Tibial nerve (tissue), 4 donors: ENCODE measurements at regions not wholly inside any gene's neighbourhood (a gene's known extent, or its start where the extent isn't known, plus 50 kb on each side); places are given as distances from the start of the nearest gene placed in this dataset.
A peak's percentile ranks its signal among the peaks of the same experiment; 100 is the strongest.

ENCODE experiments used
- DNase-seq, 2 donors: peaks; one replicate each; pipeline ENCODE4 v3.0.0-alpha.2; 2019; ENCODE audit warnings: low spot score in 2 of 2
- H3K27ac ChIP-seq, 4 donors: fragments of 200-600 bp; sonication (generic) in 3 of 4; one replicate each; pipeline ENCODE4 v1.5.1; 2017 to 2019; ENCODE audit warnings: mild to moderate bottlenecking in 1 of 4
- H3K27me3 ChIP-seq, 2 donors: fragments of 200-600 bp; sonication (generic) in 1 of 2; one replicate each; pipeline versions ENCODE4 v1.5.1 to v1.6.0; 2017 to 2019
- H3K36me3 ChIP-seq, 3 donors: fragments of 200-600 bp; sonication (generic); one replicate each; pipeline ENCODE4 v1.5.1; 2018 to 2019
- H3K4me1 ChIP-seq, 4 donors: fragments of 200-600 bp; sonication (generic) in 3 of 4; one replicate each; pipeline ENCODE4 v1.5.1; 2017 to 2019
- H3K4me3 ChIP-seq, 4 donors: fragments of 200-600 bp; sonication (generic) in 3 of 4; one replicate each; pipeline ENCODE4 v1.5.1; 2017 to 2019; ENCODE audit warnings: mild to moderate bottlenecking in 1 of 4, moderate library complexity in 1 of 4
- H3K9me3 ChIP-seq, 4 donors: fragments of 200-600 bp; sonication (generic) in 3 of 4; one replicate each; pipeline ENCODE4 v1.5.1; 2017 to 2019
- EP300 ChIP-seq, 2 donors: sonication (generic); formaldehyde crosslinking; IDR thresholded peaks; one replicate each; pipeline ENCODE4 v1.6.1; 2017; ENCODE audit warnings: antibody characterized with exemption in 2 of 2, mild to moderate bottlenecking in 1 of 2
- POLR2A ChIP-seq, 2 donors: fragments of 450-650 bp; IDR thresholded peaks; one replicate each; pipeline ENCODE4 v1.6.1; 2017; ENCODE audit warnings: antibody characterized with exemption in 2 of 2, mild to moderate bottlenecking in 2 of 2, moderate library complexity in 2 of 2
- WGBS, 2 donors: methylation state at CpG; one replicate each; pipeline ENCODE4 v1.1.5; 2018; 5-methylcytosine and 5-hydroxymethylcytosine counted together
- TF ChIP-seq, protein P1 (sequence below), 5 experiments: fragments of 200-600 bp in 3 of 5; fragments of 450-650 bp in 2 of 5; sonication (generic) in 3 of 5; IDR thresholded peaks; one replicate each; pipeline ENCODE4 v1.5.1; 2016 to 2019; ENCODE audit warnings: antibody characterized with exemption in 5 of 5, mild to moderate bottlenecking in 3 of 5, moderate library complexity in 2 of 5

- H3K4me1 ChIP-seq, result peaks cover 0 to 12% (median 0%) of the 10 kb centered on the region in 4 donors
- H3K9me3 ChIP-seq, result peaks cover 0 to 2% (median 0%) of the 10 kb centered on the region in 4 donors
- H3K36me3 ChIP-seq, result no peaks in the 10 kb centered on the region
- no peak overlapping the region for H3K27ac ChIP-seq
- no peak for DNase-seq
- no peak overlapping the region for H3K4me3 ChIP-seq
- no peaks in the 10 kb centered on the region for H3K27me3 ChIP-seq
- 53 to 63% methylated on average over 2 of the region's 2 CpGs for WGBS, 2 donors
- TF ChIP-seq, protein P1, sequence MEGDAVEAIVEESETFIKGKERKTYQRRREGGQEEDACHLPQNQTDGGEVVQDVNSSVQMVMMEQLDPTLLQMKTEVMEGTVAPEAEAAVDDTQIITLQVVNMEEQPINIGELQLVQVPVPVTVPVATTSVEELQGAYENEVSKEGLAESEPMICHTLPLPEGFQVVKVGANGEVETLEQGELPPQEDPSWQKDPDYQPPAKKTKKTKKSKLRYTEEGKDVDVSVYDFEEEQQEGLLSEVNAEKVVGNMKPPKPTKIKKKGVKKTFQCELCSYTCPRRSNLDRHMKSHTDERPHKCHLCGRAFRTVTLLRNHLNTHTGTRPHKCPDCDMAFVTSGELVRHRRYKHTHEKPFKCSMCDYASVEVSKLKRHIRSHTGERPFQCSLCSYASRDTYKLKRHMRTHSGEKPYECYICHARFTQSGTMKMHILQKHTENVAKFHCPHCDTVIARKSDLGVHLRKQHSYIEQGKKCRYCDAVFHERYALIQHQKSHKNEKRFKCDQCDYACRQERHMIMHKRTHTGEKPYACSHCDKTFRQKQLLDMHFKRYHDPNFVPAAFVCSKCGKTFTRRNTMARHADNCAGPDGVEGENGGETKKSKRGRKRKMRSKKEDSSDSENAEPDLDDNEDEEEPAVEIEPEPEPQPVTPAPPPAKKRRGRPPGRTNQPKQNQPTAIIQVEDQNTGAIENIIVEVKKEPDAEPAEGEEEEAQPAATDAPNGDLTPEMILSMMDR (IDR thresholded peaks at IDR 0.05), result no peak
- TF ChIP-seq POLR2A (IDR thresholded peaks at IDR 0.05) (no peak), EP300 (IDR thresholded peaks at IDR 0.05) (no peak)
Observed at GRCh38 chr15:39302936-39303335, 277.9 kb upstream of the THBS1 start.

DNA sequence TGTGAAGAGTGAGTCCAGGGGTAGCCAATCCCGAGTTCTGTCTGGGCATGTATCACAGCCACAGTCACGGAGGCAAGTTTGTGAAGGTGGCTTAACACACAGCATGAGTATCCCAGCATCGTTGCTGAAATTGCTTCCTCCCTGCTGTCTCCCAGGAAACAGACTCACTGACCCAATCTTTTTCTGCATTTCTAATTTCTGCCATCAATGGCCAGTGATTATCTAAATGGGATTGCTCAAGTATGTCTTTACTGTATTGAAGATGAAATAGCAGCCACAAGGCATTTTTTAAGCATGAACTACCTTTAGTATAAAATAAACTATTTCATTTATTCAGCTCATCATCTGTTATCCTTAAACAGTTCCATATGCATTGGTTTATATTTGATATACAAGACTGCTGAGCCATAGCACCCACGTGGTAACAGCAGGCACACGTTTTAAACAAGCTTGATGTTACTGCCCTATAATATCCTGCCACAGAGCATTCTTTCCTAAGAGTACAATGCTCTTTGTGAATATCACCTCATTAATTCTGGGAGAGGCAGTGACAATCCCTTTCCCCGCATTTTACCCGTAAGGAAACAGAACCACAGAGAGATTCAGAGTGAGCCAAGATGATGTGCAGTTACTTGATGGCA lies 276.6 kb upstream of the THBS1 start:
- no peaks in the 10 kb centered on the region for H3K36me3 ChIP-seq
- WGBS, 2 donors, result 52 to 76% methylated on average over 7 of the region's 7 CpGs
- TF ChIP-seq, protein P1 (IDR thresholded peaks at IDR 0.05), result no peak
- TF ChIP-seq EP300 (IDR thresholded peaks at IDR 0.05), result no peak
- TF ChIP-seq POLR2A (IDR thresholded peaks at IDR 0.05), result no peak
- H3K27me3 ChIP-seq, result no peaks in the 10 kb centered on the region
- DNase-seq, result no peak
- H3K9me3 ChIP-seq, result peaks cover 0 to 2% (median 0%) of the 10 kb centered on the region in 4 donors
- no peak overlapping the region for H3K27ac ChIP-seq
- H3K4me1 ChIP-seq, result peaks cover 0 to 12% (median 0%) of the 10 kb centered on the region in 4 donors
- no peak overlapping the region for H3K4me3 ChIP-seq

GRCh38 chr15:39304931-39305728 lies 275.7 kb upstream of the THBS1 start:
- WGBS, 2 donors, result 56 to 65% methylated on average over 4 of the region's 4 CpGs
- Histone ChIP-seq H3K27me3 (no peaks in the 10 kb centered on the region), H3K9me3 (peaks cover 0 to 2% (median 0%) of the 10 kb centered on the region in 4 donors), H3K27ac (no peak overlapping the region), H3K4me1 (peaks cover 0 to 12% (median 0%) of the 10 kb centered on the region in 4 donors), H3K36me3 (no peaks in the 10 kb centered on the region), H3K4me3 (no peak overlapping the region)
- DNase-seq, result no peak
- TF ChIP-seq POLR2A (IDR thresholded peaks at IDR 0.05) (no peak), EP300 (IDR thresholded peaks at IDR 0.05) (no peak)
- TF ChIP-seq, protein P1 (IDR thresholded peaks at IDR 0.05), result no peak

DNA sequence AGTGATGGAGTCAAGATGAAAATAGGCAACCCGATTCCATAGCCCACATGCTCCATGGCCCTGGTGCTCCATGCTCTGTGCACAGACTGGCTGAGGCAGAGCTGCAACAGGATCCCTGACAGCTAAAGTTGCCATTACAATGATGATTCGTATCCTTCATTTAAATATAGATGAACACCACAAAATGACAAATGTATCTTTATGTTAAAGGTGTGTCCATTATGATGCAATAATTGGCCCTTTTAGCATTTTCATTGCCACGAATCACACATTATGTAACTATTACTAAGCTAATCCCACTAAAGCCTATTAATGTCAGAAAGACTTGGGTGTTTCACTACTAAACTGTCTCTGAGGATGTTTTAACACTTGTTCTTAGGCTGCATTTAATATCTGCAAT lies 270.2 kb upstream of the THBS1 start:
- H3K9me3 ChIP-seq, result peaks cover 0 to 2% (median 0%) of the 10 kb centered on the region in 4 donors
- no peak overlapping the region for H3K4me3 ChIP-seq
- TF ChIP-seq POLR2A (IDR thresholded peaks at IDR 0.05) (no peak), EP300 (IDR thresholded peaks at IDR 0.05) (no peak)
- TF ChIP-seq, protein P1 (IDR thresholded peaks at IDR 0.05), result no peak
- H3K4me1 ChIP-seq, result no peaks in the 10 kb centered on the region
- DNase-seq, result no peak
- no peak overlapping the region for H3K27ac ChIP-seq
- H3K36me3 ChIP-seq, result no peaks in the 10 kb centered on the region
- H3K27me3 ChIP-seq, result no peaks in the 10 kb centered on the region
- 81 to 89% methylated on average over 3 of the region's 3 CpGs for WGBS, 2 donors

- H3K4me1 ChIP-seq, result peaks cover 0 to 6% (median 1%) of the 10 kb centered on the region in 4 donors
- no peak for DNase-seq
- no peaks in the 10 kb centered on the region for H3K27me3 ChIP-seq
- H3K36me3 ChIP-seq, result no peaks in the 10 kb centered on the region
- H3K4me3 ChIP-seq, result no peak overlapping the region
- H3K9me3 ChIP-seq, result no peaks in the 10 kb centered on the region
- no peak overlapping the region for H3K27ac ChIP-seq
- WGBS, 2 donors, result 81 to 82% methylated on average over 3 of the region's 3 CpGs
- TF ChIP-seq POLR2A (IDR thresholded peaks at IDR 0.05) (no peak), EP300 (IDR thresholded peaks at IDR 0.05) (peak in 1 of 2 donors; percentile 23)
- TF ChIP-seq, protein P1 (IDR thresholded peaks at IDR 0.05), result peak in 1 of 5 experiments; percentile 19
Observed at GRCh38 chr15:39312984-39313383, 267.9 kb upstream of the THBS1 start.
